ENCODE measurements at regions not wholly inside any gene's neighbourhood (a gene's known extent, or its start where the extent isn't known, plus 50 kb on each side); places are given as distances from the start of the nearest gene placed in this dataset.

GRCh38 chr6:145294942-145295341 is 440.4 kb downstream of the EPM2A start:
- H3K27me3 Mint-ChIP-seq = no peaks in the 10 kb centered on the region
- no peak overlapping the region for H3K27ac Mint-ChIP-seq

GRCh38 chr6:145295746-145296145 is 439.6 kb downstream of the EPM2A start:
- no peaks in the 10 kb centered on the region for H3K36me3 Mint-ChIP-seq
- H3K27ac Mint-ChIP-seq = no peak overlapping the region
- CTCF ChIA-PET = no interaction called here
- no peak for ATAC-seq
- H3K4me3 Mint-ChIP-seq = no peak overlapping the region
- no peak for DNase-seq
- no peaks in the 10 kb centered on the region for H3K4me1 Mint-ChIP-seq
- no peaks in the 10 kb centered on the region for H3K9me3 Mint-ChIP-seq (ENCODE audit: low read depth)
- no peaks in the 10 kb centered on the region for H3K27me3 Mint-ChIP-seq

More at GRCh38 chr6:145294942-145295341, 440.4 kb downstream of the EPM2A start:
- Mint-ChIP-seq H3K36me3 (no peaks in the 10 kb centered on the region), H3K9me3 (ENCODE audit: low read depth) (no peaks in the 10 kb centered on the region), H3K4me3 (no peak overlapping the region), H3K4me1 (no peaks in the 10 kb centered on the region)
- no peak for DNase-seq
- CTCF ChIA-PET = no interaction called here
- ATAC-seq = no peak

DNA sequence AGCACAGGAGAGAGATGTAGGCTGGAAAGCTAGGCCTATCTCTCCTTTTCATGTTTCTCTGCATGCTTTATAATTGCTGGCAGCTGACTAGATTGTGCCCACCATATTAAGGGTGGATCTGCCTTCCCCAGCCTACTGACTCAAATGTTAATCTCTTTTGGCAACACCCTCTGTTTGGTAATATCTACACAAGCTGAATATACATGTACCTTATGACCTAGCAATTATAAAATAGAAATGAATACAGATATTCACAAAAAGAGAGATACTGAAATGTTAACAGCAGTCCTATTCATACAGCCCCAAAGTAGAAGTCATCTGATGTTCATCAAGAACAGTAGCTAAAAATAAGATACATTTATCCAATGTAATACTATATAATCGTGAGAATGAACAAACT is 429.6 kb downstream of the EPM2A start:
- no peak overlapping the region for H3K27ac Mint-ChIP-seq
- CTCF ChIA-PET = no interaction called here
- no peaks in the 10 kb centered on the region for H3K4me1 Mint-ChIP-seq
- DNase-seq (no peak), ATAC-seq (no peak)
- peaks cover 2% of the 10 kb centered on the region for H3K27me3 Mint-ChIP-seq
- H3K9me3 Mint-ChIP-seq (ENCODE audit: low read depth) = no peaks in the 10 kb centered on the region
- no peak overlapping the region for H3K4me3 Mint-ChIP-seq
- H3K36me3 Mint-ChIP-seq = no peaks in the 10 kb centered on the region

DNA sequence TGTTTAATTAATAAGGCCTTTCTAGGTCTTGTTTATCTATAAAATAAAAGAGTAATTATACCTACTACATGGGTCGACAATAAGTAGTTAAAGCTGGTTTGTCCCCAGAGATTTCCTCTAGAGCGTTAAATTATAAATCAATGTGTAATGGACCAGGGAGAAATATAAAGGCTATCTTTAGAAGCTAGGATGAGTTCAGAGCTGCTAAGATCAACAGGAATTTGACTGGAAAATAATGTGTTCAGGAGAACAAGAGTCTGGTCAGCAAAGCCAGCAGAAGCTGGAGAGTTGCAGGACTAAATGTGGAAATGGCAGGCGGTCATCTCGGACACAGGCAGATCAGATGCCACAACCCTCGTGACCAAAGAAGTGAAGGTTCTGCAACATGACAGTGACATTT is 428.8 kb downstream of the EPM2A start:
- CTCF ChIA-PET = no interaction called here
- Mint-ChIP-seq H3K4me3 (no peak overlapping the region), H3K27ac (no peak overlapping the region), H3K36me3 (no peaks in the 10 kb centered on the region), H3K27me3 (peaks cover 3% of the 10 kb centered on the region), H3K9me3 (ENCODE audit: low read depth) (no peaks in the 10 kb centered on the region), H3K4me1 (no peaks in the 10 kb centered on the region)
- no peak for DNase-seq
- no peak for ATAC-seq

GRCh38 chr6:145309842-145310535 is 425.3 kb downstream of the EPM2A start:
- no peaks in the 10 kb centered on the region for H3K36me3 Mint-ChIP-seq
- DNase-seq (no peak), ATAC-seq (no peak)
- H3K9me3 Mint-ChIP-seq (ENCODE audit: low read depth) = no peaks in the 10 kb centered on the region
- CTCF ChIA-PET = no interaction called here
- no peak overlapping the region for H3K27ac Mint-ChIP-seq
- no peaks in the 10 kb centered on the region for H3K4me1 Mint-ChIP-seq
- peaks cover 3% of the 10 kb centered on the region for H3K27me3 Mint-ChIP-seq
- H3K4me3 Mint-ChIP-seq = no peak overlapping the region

GRCh38 chr6:145312481-145312880 is 422.8 kb downstream of the EPM2A start:
- Mint-ChIP-seq H3K27ac (no peak overlapping the region), H3K36me3 (no peaks in the 10 kb centered on the region), H3K4me1 (no peaks in the 10 kb centered on the region), H3K9me3 (ENCODE audit: low read depth) (no peaks in the 10 kb centered on the region), H3K4me3 (no peak overlapping the region), H3K27me3 (peaks cover 3% of the 10 kb centered on the region)
- DNase-seq (no peak), ATAC-seq (no peak)
- CTCF ChIA-PET = no interaction called here

DNA sequence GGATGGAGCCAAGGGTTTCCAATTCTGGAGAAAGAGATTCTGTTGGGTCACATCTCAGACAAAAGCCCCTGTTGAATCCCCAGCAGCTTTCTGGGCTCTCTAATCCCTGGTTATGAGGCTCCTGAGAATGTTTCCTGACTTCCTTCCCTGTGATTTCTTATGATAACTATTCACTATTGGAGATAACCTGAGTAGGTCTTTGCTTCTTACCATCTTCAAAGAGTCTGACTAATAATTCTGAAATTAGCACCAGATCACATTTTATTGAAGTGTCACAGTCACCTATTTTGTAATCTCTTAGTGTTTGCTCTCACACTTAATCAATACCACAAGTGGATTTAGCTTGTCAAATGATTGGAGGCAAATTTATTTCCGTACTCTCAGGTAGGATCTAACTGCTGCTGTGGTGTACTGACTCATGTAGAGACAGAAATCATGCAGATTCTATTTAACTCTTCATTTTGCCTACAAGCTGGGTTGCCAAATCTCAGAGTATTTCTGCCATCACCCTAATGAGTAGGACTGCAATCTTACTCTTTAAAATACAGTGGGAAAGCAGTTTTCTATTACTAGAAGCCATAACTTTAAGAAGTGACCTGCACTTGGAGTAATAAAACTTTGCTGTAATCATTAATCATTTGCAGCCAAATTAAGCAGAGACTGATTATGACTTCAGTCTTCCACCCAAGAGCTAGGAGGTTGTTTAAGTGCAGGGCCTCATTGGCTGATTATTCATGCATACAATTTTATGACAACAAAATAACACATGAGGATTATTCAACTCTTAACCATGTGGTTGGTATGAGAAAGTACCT is 422.1 kb downstream of the EPM2A start:
- no peak overlapping the region for H3K27ac Mint-ChIP-seq
- no peaks in the 10 kb centered on the region for H3K4me1 Mint-ChIP-seq
- CTCF ChIA-PET = no interaction called here
- no peaks in the 10 kb centered on the region for H3K36me3 Mint-ChIP-seq
- no peak overlapping the region for H3K4me3 Mint-ChIP-seq
- peaks cover 3% of the 10 kb centered on the region for H3K27me3 Mint-ChIP-seq
- DNase-seq = no peak
- no peak for ATAC-seq
- H3K9me3 Mint-ChIP-seq (ENCODE audit: low read depth) = no peaks in the 10 kb centered on the region

DNA sequence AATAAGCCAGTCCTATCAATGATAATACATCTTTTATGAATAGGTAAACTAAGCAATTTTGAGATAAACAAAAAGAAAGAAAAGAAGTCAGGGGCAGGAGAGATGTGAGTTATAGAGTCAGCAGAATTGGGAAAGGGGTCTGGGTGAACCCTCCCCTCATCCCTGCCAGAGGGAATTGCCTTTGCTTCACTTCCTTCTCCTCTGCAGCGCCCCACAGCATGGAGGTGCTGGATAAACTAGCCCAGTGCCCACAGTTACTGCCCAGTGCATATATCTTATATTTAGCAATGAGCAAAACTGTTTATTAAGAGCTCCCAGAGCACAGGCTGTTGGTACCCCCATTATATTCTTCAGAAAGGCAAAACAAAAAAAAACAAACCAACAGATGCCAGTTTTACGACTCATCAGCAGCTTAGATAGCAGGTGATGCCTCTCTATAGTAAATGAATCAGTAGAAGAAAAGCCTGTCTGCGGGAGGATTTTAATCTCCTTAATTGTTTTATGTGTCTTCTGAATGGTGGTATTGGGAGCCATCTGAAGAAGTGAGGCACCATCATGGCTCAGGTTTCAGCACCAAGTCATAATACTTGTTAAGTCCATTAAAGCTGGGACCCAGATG is 419.2 kb downstream of the EPM2A start:
- Mint-ChIP-seq H3K27me3 (no peaks in the 10 kb centered on the region), H3K4me3 (no peak overlapping the region), H3K27ac (no peak overlapping the region), H3K4me1 (no peaks in the 10 kb centered on the region), H3K36me3 (no peaks in the 10 kb centered on the region), H3K9me3 (ENCODE audit: low read depth) (no peaks in the 10 kb centered on the region)
- CTCF ChIA-PET = no interaction called here
- DNase-seq = no peak
- no peak for ATAC-seq

GRCh38 chr6:145318952-145319351 is 416.4 kb downstream of the EPM2A start:
- Mint-ChIP-seq H3K36me3 (no peaks in the 10 kb centered on the region), H3K4me1 (no peaks in the 10 kb centered on the region), H3K27me3 (no peaks in the 10 kb centered on the region), H3K9me3 (ENCODE audit: low read depth) (no peaks in the 10 kb centered on the region), H3K27ac (no peak overlapping the region), H3K4me3 (no peak overlapping the region)
- DNase-seq (no peak), ATAC-seq (no peak)
- CTCF ChIA-PET = no interaction called here

DNA sequence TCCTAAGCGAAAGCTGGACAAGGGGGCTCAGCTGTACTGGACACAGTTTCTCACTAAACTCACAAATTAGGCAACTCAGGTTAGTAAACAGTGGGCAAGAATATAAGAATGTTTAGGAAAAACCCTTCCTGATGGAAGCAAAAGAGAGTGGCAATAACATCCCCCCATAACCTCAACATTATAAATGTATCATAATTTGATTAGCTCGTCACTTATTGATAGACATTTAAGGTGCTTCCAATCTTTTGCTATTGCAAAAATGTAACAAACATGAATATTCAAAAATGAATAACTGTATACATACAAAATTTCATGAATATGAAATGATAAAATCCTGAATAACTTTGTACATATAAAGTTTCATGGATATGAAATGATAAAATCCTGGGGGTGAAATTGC is 415.7 kb downstream of the EPM2A start:
- ATAC-seq = no peak
- Mint-ChIP-seq H3K36me3 (no peaks in the 10 kb centered on the region), H3K4me1 (no peaks in the 10 kb centered on the region), H3K27ac (no peak overlapping the region), H3K27me3 (no peaks in the 10 kb centered on the region), H3K4me3 (no peak overlapping the region), H3K9me3 (ENCODE audit: low read depth) (no peaks in the 10 kb centered on the region)
- no peak for DNase-seq
- CTCF ChIA-PET = no interaction called here

GRCh38 chr6:145323646-145324045 is 411.7 kb downstream of the EPM2A start:
- Mint-ChIP-seq H3K36me3 (no peaks in the 10 kb centered on the region), H3K4me1 (no peaks in the 10 kb centered on the region), H3K27me3 (no peaks in the 10 kb centered on the region), H3K4me3 (no peak overlapping the region), H3K27ac (no peak overlapping the region), H3K9me3 (ENCODE audit: low read depth) (no peaks in the 10 kb centered on the region)
- no peak for ATAC-seq
- CTCF ChIA-PET = no interaction called here
- DNase-seq = no peak

DNA sequence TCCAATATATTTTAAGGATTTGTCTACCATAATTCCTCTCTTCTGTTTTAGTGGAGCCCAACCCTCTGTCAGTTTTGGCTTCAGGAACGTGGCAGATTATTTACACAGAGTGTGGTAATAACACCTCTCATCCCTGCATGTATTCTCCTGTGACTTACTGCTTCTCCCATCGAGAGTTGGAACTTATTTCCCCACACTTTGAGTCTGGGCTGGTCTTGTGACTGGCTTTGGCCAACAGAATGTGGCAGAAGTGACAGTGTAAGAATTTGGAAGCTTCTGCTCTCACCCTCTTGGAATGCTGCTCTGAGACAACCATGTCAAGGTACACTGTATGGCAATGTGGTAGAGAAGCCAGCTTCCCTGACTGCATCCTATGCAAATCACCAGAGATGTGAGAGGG is 407.7 kb downstream of the EPM2A start:
- no peak for ATAC-seq
- no peak for DNase-seq
- Mint-ChIP-seq H3K9me3 (ENCODE audit: low read depth) (no peaks in the 10 kb centered on the region), H3K27ac (no peak overlapping the region), H3K36me3 (no peaks in the 10 kb centered on the region), H3K4me3 (no peak overlapping the region), H3K4me1 (no peaks in the 10 kb centered on the region), H3K27me3 (peaks cover 4% of the 10 kb centered on the region)
- CTCF ChIA-PET = no interaction called here

DNA sequence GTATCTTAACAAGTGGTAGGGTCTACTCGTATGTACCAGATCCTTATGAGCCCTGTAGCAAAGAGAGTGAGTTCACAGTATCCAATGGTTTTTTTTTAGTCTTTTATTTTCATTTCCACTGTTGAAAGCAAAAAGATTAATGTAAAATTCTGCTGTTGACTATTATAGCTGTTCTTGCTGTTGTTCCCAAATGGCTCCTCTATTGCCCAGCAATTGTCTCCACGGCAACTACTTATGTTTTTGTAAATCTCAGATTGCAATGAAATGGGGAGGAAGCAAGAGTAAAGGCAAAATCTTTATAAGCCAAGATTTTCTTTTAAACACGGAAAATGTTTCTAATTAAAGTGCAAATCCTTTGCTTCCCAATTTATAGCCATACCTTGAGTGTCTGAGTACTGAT is 406.1 kb downstream of the EPM2A start:
- ATAC-seq (no peak), DNase-seq (no peak)
- Mint-ChIP-seq H3K27me3 (peaks cover 4% of the 10 kb centered on the region), H3K4me1 (no peaks in the 10 kb centered on the region), H3K27ac (no peak overlapping the region), H3K9me3 (ENCODE audit: low read depth) (no peaks in the 10 kb centered on the region), H3K4me3 (no peak overlapping the region), H3K36me3 (no peaks in the 10 kb centered on the region)
- CTCF ChIA-PET = no interaction called here

DNA sequence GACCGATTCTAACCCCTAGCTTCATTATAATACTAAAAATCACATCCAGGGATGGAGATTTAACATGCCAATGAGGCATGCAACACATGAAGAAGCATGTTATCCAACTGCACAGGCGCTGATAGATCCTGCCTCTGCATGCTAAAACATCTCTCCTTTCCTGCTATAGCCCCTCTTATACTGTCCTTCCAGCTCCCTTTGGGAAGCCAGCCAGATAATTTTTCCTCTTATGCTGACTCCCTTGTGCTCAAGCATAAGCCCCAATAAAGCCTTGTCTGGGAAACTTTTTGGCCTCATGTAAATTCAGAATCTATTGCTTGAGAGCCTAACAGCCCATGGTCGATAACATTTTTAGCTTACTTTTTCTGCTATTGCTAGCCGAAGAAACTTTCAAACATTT is 404.3 kb downstream of the EPM2A start:
- ATAC-seq (no peak), DNase-seq (no peak)
- H3K4me3 Mint-ChIP-seq = no peak overlapping the region
- no peaks in the 10 kb centered on the region for H3K4me1 Mint-ChIP-seq
- no peak overlapping the region for H3K27ac Mint-ChIP-seq
- H3K9me3 Mint-ChIP-seq (ENCODE audit: low read depth) = no peaks in the 10 kb centered on the region
- CTCF ChIA-PET = no interaction called here
- no peaks in the 10 kb centered on the region for H3K36me3 Mint-ChIP-seq
- peaks cover 4% of the 10 kb centered on the region for H3K27me3 Mint-ChIP-seq
